ENCODE measurements at regions not wholly inside any gene's neighbourhood (a gene's known extent, or its start where the extent isn't known, plus 50 kb on each side); places are given as distances from the start of the nearest gene placed in this dataset.

GRCh38 chr12:98389593-98389992, 125.8 kb upstream of the TMPO start:
- Mint-ChIP-seq H3K4me3 (no peak overlapping the region), H3K27ac (peak overlapping the region in 1 of 10 donors; percentile 46), H3K4me1 (no peaks in the 10 kb centered on the region), H3K9me3 (no peaks in the 10 kb centered on the region), H3K36me3 (no peaks in the 10 kb centered on the region), H3K27me3 (peaks cover 2 to 18% (median 4%) of the 10 kb centered on the region in 5 donors)
- ATAC-seq (no peak), DNase-seq (no peak)
- POLR2A ChIA-PET = no interaction called here

DNA sequence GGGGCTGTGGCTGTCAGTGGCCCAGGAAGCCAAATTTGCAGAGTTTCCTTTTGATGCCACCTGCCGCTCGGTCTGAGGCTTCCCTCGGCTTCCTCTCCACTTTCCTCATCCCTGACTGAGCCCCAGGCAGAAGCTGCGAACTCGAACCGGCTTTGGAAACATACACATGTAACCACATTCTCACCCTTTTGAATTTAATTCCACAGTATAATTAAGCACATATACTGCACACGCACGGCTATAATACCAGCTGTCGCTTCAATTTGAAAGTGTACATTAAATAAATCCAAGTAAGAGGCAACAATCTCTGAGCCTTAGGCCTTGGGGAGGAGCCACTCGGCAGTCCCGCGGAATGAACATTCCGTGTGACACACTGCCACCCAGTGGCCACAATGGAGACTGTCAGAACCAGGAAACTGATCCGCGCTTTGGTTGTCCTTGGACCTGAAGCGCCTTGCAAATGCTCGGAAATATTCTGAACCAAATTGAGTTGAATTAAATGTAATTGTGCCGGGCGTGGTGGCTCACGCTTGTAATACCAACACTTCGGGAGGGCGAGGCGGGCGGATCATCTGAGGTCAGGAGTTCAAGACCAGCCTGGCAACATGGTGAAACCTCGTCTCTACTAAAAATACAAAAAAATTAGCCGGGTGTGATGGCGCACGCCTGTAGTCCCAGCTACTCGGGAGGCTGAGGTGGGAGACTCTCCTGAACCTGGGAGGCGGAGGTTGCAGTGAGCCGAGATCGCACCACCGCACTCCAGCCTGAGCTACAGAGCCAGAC, 117.9 kb upstream of the TMPO start:
- H3K27me3 Mint-ChIP-seq = peaks cover 0 to 5% (median 0%) of the 10 kb centered on the region in 5 donors
- ATAC-seq (peak; percentile 94 to 97), DNase-seq (peak; percentile 63 to 88 (median 76))
- no peaks in the 10 kb centered on the region for H3K9me3 Mint-ChIP-seq
- H3K4me1 Mint-ChIP-seq = peaks cover 9 to 34% (median 23%) of the 10 kb centered on the region in 4 donors
- H3K27ac Mint-ChIP-seq = peak overlapping the region; percentile 20 to 79 (median 74)
- POLR2A ChIA-PET = no interaction called here
- H3K36me3 Mint-ChIP-seq = no peaks in the 10 kb centered on the region
- peak overlapping the region; percentile 76 to 89 (median 86) for H3K4me3 Mint-ChIP-seq

- Mint-ChIP-seq H3K4me3 (peak overlapping the region in 2 of 10 donors; percentile 43), H3K4me1 (peaks cover 9 to 41% (median 23%) of the 10 kb centered on the region in 4 donors), H3K27me3 (no peaks in the 10 kb centered on the region), H3K9me3 (no peaks in the 10 kb centered on the region), H3K27ac (peak overlapping the region in 6 of 10 donors; percentile 1 to 69 (median 37)), H3K36me3 (no peaks in the 10 kb centered on the region)
- POLR2A ChIA-PET = no interaction called here
- ATAC-seq (peak; percentile 38 to 41), DNase-seq (peak in 6 of 10 donors; percentile 6 to 33 (median 18))
Measured at GRCh38 chr12:98399532-98399931, 115.9 kb upstream of the TMPO start.

DNA sequence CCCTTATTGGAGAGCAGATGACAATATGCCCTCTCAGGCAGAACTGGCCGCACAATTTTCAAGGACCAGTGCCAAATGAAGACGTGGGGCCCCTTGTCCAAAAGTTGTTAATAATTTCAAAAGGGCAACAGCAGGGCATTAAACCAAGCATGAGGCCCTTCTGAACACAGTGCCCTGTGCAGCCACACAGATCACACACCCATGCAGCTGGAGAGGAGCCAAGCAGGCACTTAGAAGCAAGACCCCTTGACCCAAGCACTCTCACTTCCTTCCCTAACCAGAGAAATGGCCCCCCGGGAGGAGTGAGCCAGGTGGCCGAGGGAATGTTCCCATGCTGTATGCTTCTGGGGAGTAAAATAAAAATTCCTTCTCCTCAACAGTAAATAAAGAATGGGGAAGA, 114.0 kb upstream of the TMPO start:
- no peaks in the 10 kb centered on the region for H3K36me3 Mint-ChIP-seq
- ATAC-seq (no peak), DNase-seq (no peak)
- H3K4me1 Mint-ChIP-seq = peaks cover 9 to 50% (median 29%) of the 10 kb centered on the region in 4 donors
- no peak overlapping the region for H3K4me3 Mint-ChIP-seq
- no peaks in the 10 kb centered on the region for H3K9me3 Mint-ChIP-seq
- H3K27me3 Mint-ChIP-seq = no peaks in the 10 kb centered on the region
- H3K27ac Mint-ChIP-seq = no peak overlapping the region
- POLR2A ChIA-PET = no interaction called here

GRCh38 chr12:98402091-98402490, 113.3 kb upstream of the TMPO start:
- peaks cover 9 to 46% (median 29%) of the 10 kb centered on the region in 4 donors for H3K4me1 Mint-ChIP-seq
- H3K4me3 Mint-ChIP-seq = no peak overlapping the region
- no peaks in the 10 kb centered on the region for H3K9me3 Mint-ChIP-seq
- POLR2A ChIA-PET = no interaction called here
- ATAC-seq (no peak), DNase-seq (no peak)
- H3K27me3 Mint-ChIP-seq = no peaks in the 10 kb centered on the region
- no peaks in the 10 kb centered on the region for H3K36me3 Mint-ChIP-seq
- H3K27ac Mint-ChIP-seq = no peak overlapping the region

- ATAC-seq (no peak), DNase-seq (no peak)
- Mint-ChIP-seq H3K4me1 (peaks cover 3 to 40% (median 23%) of the 10 kb centered on the region in 4 donors), H3K9me3 (no peaks in the 10 kb centered on the region), H3K4me3 (no peak overlapping the region), H3K27me3 (no peaks in the 10 kb centered on the region), H3K27ac (no peak overlapping the region), H3K36me3 (no peaks in the 10 kb centered on the region)
- POLR2A ChIA-PET = no interaction called here
Measured at GRCh38 chr12:98402671-98403070, 112.7 kb upstream of the TMPO start.

- Mint-ChIP-seq H3K27ac (no peak overlapping the region), H3K27me3 (peaks cover 0 to 1% (median 0%) of the 10 kb centered on the region in 5 donors), H3K4me1 (peaks cover 3 to 40% (median 22%) of the 10 kb centered on the region in 4 donors), H3K4me3 (no peak overlapping the region), H3K9me3 (no peaks in the 10 kb centered on the region), H3K36me3 (no peaks in the 10 kb centered on the region)
- POLR2A ChIA-PET = no interaction called here
- ATAC-seq (no peak), DNase-seq (no peak)
Measured at GRCh38 chr12:98403385-98403784, 112.0 kb upstream of the TMPO start.

DNA sequence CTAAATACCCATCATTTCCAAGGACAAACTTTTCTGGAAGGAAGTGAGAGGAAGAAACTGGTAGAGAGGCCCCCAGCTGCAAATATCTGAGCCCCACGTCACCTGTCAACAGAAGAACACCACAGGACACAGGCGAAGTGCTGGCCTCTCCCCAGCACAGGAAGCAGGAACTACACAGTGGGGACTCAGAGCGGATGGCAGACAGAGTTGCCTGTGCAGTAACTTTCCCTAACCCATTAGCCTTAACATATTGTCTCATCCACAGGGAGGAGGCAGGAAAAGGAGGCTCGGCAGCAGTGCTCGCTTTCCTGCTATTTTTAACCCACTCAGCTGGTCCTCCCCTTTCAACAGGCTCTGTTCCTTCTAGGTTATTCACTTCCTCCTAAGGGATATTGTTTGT, 111.5 kb upstream of the TMPO start:
- POLR2A ChIA-PET = no interaction called here
- ATAC-seq (no peak), DNase-seq (no peak)
- Mint-ChIP-seq H3K9me3 (no peaks in the 10 kb centered on the region), H3K4me3 (no peak overlapping the region), H3K27ac (no peak overlapping the region), H3K36me3 (no peaks in the 10 kb centered on the region), H3K27me3 (peaks cover 0 to 6% (median 0%) of the 10 kb centered on the region in 5 donors), H3K4me1 (peaks cover 6 to 38% (median 21%) of the 10 kb centered on the region in 4 donors)

DNA sequence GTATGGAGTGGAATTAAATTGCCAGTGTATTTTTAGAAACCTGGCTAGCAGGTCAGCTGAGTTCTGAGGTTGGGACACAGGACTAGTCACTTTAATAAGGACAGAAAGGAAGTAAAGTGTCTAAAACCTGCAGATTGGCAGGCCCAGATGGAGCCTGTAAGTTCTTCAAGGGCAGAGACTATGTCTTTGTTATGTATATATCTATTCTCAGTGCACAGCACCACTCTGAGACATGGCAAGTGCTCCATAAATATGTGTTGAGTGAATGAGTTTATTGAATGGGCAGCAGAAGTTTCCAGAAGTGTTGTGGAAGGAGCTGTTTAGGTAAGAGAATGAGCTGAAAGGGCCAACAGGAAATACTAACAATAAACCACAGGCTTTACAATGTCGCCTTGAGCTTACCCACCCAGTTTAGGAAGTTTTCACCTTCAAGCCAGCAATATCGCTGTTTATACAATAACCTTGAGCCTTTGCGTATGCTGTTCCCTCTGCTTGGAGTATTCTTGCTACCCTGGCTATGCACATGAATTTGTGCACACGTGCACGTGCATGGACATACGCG, 109.5 kb upstream of the TMPO start:
- no peak overlapping the region for H3K4me3 Mint-ChIP-seq
- H3K27ac Mint-ChIP-seq = no peak overlapping the region
- H3K36me3 Mint-ChIP-seq = no peaks in the 10 kb centered on the region
- H3K9me3 Mint-ChIP-seq = no peaks in the 10 kb centered on the region
- ATAC-seq = no peak
- peaks cover 0 to 6% (median 0%) of the 10 kb centered on the region in 5 donors for H3K27me3 Mint-ChIP-seq
- POLR2A ChIA-PET = no interaction called here
- DNase-seq = no peak
- H3K4me1 Mint-ChIP-seq = peaks cover 2 to 23% (median 7%) of the 10 kb centered on the region in 4 donors

- H3K27me3 Mint-ChIP-seq = peaks cover 0 to 6% (median 0%) of the 10 kb centered on the region in 5 donors
- peaks cover 2 to 21% (median 7%) of the 10 kb centered on the region in 4 donors for H3K4me1 Mint-ChIP-seq
- no peak for DNase-seq
- POLR2A ChIA-PET = no interaction called here
- H3K4me3 Mint-ChIP-seq = no peak overlapping the region
- H3K36me3 Mint-ChIP-seq = no peaks in the 10 kb centered on the region
- H3K9me3 Mint-ChIP-seq = no peaks in the 10 kb centered on the region
- H3K27ac Mint-ChIP-seq = no peak overlapping the region
- ATAC-seq = no peak
Measured at GRCh38 chr12:98406378-98406777, 109.0 kb upstream of the TMPO start.

DNA sequence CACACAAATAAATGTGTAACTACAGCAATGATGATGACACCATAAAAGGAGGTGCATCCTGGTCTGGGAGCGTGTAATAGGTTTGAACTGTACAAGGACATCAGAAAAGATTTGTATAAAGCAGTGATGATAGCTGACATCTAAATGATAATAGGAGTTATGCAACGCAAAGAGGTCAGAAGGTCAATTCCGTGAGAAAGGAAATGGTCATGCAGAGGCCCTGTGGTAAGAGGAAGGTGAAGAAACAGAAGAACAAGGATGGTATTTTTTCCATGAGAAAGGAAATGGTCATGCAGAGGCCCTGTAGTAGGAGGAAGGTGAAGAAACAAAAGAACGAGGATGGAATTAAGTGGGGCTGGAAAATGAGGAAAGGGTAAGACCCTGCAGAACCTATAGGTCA, 106.7 kb upstream of the TMPO start:
- Mint-ChIP-seq H3K4me1 (peaks cover 2 to 17% (median 7%) of the 10 kb centered on the region in 4 donors), H3K27ac (no peak overlapping the region)
- POLR2A ChIA-PET = no interaction called here

GRCh38 chr12:98409548-98409947, 105.8 kb upstream of the TMPO start:
- no peak overlapping the region for H3K4me3 Mint-ChIP-seq
- no peak overlapping the region for H3K27ac Mint-ChIP-seq
- POLR2A ChIA-PET = no interaction called here
- H3K9me3 Mint-ChIP-seq = no peaks in the 10 kb centered on the region
- no peaks in the 10 kb centered on the region for H3K36me3 Mint-ChIP-seq
- ATAC-seq (no peak), DNase-seq (no peak)
- H3K27me3 Mint-ChIP-seq = peaks cover 0 to 6% (median 3%) of the 10 kb centered on the region in 5 donors
- H3K4me1 Mint-ChIP-seq = peaks cover 2 to 11% (median 7%) of the 10 kb centered on the region in 4 donors

More for the DNA sequence above, 106.7 kb upstream of the TMPO start:
- no peak for DNase-seq
- Mint-ChIP-seq H3K36me3 (no peaks in the 10 kb centered on the region), H3K27me3 (peaks cover 0 to 6% (median 0%) of the 10 kb centered on the region in 5 donors), H3K9me3 (no peaks in the 10 kb centered on the region), H3K4me3 (no peak overlapping the region)
- ATAC-seq = no peak

DNA sequence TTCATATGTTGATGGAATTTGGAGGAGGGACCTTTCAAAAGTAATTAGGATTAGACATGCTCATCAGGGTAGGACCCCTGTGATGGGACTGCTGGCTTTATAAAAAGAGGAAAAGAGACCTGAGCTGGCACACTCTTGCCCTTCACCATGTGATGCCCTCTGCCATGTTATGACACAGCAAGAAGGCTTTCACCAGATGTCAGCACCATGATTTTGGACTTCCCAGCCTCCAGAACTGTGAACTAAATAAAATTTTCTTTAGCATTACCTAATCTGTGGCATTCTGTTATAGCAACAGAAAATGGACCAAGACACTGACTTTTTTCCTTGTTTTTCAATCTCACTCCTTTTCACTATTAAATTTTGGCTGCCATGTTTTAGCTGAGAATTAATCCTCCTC, 105.0 kb upstream of the TMPO start:
- Mint-ChIP-seq H3K4me1 (peaks cover 2 to 11% (median 7%) of the 10 kb centered on the region in 4 donors), H3K9me3 (no peaks in the 10 kb centered on the region), H3K4me3 (no peak overlapping the region), H3K36me3 (no peaks in the 10 kb centered on the region), H3K27ac (no peak overlapping the region), H3K27me3 (peaks cover 0 to 7% (median 6%) of the 10 kb centered on the region in 5 donors)
- POLR2A ChIA-PET = no interaction called here
- ATAC-seq (no peak), DNase-seq (no peak)

All from naive thymus-derived CD8-positive, alpha-beta T cell (primary cell).